ENCODE measurements at regions not wholly inside any gene's neighbourhood (a gene's known extent, or its start where the extent isn't known, plus 50 kb on each side); places are given as distances from the start of the nearest gene placed in this dataset.

GRCh38 chr14:95404583-95404982 lies 84.9 kb upstream of the CLMN start:
- no peak overlapping the region for H3K27ac ChIP-seq
- TF ChIP-seq CTCF (conservative IDR thresholded peaks at IDR 0.05): no peak

- TF ChIP-seq CTCF (conservative IDR thresholded peaks at IDR 0.05): no peak
- no peak overlapping the region for H3K27ac ChIP-seq
These were observed 82.9 kb upstream of the CLMN start for GRCh38 chr14:95402578-95402977.

DNA sequence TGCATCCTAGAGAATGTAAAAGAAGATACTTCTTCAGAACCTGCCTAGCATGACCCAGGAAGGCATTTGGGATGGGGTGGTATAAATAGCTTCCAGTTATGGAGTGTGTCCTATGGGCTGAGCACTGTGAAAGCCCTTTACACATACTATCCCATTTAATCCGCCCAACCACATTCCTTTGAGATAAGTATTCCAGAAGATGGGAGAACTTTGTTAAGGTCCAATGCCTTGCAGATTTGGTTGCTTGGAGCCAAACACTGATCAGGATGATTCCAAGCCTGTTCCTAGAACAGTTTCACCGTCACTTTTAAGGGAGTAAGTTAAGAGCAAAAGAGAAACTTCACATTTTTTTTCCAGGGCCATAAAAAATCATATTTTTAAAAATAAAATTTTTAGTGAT lies 82.5 kb upstream of the CLMN start:
- TF ChIP-seq CTCF (conservative IDR thresholded peaks at IDR 0.05): no peak
- no peak overlapping the region for H3K27ac ChIP-seq

- no peak overlapping the region for H3K27ac ChIP-seq
- TF ChIP-seq CTCF (conservative IDR thresholded peaks at IDR 0.05): no peak
These were observed 79.2 kb upstream of the CLMN start for GRCh38 chr14:95398630-95399547.

DNA sequence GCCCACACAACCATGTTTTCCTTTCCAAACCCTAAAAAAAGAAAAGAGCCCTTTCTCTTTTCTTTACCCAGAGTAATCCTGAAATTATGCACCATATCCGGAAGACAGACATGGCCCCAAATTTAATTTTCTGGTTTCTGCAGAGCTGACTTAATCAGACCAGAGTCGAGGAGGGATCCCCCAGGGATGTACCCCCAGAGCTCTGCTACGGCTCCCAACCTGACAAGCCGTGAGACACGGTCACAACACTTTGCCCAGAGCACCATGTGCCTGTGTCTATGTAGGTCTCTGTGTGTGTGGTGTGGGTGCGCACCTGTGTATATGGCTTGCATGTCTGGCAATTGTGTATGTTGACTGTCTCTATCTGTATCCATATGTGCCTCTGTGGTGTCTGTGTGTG lies 77.6 kb upstream of the CLMN start:
- no peak for TF ChIP-seq CTCF (conservative IDR thresholded peaks at IDR 0.05)
- no peak overlapping the region for H3K27ac ChIP-seq

DNA sequence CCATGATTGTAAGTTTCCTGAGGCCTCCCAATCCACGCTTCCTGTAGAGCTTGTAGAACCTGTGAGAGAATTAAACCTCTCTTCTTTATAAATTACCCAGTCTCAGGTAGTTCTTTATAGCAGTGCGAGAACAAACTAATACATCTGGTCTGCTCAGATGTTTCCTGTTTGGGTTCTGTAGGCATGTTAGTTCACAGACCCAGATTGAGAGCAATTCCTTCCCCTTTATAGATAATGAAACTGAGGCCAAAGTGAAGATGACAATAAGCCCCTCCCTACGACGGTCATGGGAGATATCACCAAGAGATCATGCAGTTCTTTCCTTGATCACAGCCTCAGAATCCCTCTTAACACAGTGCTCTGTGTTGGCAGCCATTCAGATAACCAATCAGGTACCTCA lies 76.5 kb upstream of the CLMN start:
- H3K27ac ChIP-seq: no peak overlapping the region
- TF ChIP-seq CTCF (conservative IDR thresholded peaks at IDR 0.05): no peak

GRCh38 chr14:95395098-95395737 lies 75.5 kb upstream of the CLMN start:
- H3K27ac ChIP-seq: no peak overlapping the region
- TF ChIP-seq CTCF (conservative IDR thresholded peaks at IDR 0.05): no peak

Measured in VCaP (cell line).